OCI-M2 (cell line): ENCODE measurements at regions not wholly inside any gene's neighbourhood (a gene's known extent, or its start where the extent isn't known, plus 50 kb on each side); places are given as distances from the start of the nearest gene placed in this dataset.

Experiments
- DNase-seq: peaks from one replicate; lab custom pipeline; 2025; ENCODE audit not compliant: unreplicated experiment; lab: John Stamatoyannopoulos, UW

DNA sequence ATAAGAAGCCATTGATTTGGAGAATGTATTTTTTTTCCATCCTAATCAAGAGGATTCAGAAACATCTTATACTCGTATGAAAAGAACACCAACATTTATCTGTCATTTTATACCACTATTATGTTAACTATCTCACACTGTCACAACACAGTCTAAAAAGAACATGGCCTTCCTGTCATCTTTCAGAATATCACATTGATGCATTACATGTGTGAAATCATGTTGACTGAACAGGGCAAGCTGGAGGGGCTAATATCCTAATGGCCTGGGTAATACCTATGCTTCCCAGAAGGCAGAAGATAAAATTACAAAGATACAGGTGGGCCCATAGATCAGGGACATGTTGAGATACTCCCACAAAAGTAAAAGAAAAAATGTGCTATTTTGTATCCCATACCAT, 611.7 kb downstream of the STIM2 start:
- DNase-seq: no peak

DNA sequence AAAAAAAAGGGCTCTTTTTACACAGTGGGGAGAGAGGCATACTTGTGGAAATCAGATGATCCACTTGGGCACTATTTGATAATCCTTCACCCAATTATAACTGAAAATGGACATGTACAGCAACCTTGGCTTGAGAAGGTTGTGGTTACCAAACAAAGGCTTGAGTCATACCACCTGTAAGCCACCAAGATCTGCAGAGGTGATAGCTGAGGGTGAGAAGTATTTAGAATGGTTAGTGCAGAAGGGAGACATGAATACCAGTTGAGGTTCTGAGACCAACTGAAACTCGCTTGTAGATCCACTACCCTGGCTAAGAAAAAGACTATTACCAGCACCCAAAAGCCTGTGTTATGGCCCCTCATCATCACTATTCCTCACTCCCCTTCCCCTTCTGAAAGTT, 614.0 kb downstream of the STIM2 start:
- DNase-seq: no peak

DNA sequence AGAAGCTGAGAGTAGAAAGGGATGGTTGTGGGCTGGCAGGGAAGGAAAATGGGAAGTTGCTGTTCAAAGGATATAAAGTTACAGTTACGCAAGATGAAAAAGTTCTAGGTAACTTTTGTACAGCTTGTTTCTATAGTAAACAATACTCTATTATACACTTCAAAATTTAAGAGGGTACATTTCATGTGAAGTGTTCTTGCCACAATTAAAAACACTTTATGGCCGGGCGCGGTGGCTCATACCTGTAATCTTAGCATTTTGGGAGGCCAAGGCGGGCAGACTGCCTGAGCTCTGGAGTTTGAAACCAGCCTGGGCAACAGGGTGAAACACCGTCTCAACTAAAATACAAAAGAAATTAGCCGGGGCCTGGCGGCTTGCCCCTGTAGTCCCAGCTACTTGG, 623.6 kb downstream of the STIM2 start:
- no peak for DNase-seq

DNA sequence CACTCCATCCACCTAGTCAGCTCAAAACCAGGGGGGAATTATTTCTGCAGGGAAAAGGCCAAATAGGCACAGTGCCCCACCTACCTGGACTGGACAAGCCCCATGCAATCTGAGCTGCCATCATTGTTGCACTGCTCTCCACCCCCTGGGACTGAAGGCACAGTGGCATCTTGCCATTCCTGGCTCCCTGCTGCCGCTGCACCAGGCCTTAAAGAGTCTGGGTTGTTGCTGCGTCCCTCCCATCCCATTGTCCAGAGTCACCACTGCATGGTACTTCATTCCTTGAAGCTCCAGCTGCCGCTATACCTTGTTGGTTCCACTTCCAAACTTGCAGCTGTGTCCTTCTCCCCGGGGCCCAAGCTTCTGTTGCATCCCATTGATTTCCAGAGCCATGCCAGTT, 629.7 kb downstream of the STIM2 start:
- no peak for DNase-seq

DNA sequence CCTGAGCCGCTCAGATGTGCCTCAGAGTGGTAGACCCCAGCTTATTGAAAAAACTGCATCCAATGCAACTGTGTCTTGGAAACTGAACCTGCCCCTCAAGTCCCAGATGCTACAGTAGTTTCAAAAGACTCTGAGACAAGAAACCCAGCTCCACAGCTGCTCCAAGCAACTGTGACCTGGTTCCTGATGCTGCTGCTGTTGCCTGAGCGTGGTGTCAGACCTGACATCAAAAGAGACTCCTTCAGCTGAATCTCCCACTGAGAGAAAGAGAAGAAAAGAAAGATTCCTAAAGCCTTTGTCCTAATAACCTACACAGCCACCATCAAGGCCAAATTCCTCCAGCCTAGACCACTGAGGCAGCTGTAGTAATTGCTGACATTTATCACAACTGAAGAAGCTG, 630.1 kb downstream of the STIM2 start:
- DNase-seq: no peak

DNA sequence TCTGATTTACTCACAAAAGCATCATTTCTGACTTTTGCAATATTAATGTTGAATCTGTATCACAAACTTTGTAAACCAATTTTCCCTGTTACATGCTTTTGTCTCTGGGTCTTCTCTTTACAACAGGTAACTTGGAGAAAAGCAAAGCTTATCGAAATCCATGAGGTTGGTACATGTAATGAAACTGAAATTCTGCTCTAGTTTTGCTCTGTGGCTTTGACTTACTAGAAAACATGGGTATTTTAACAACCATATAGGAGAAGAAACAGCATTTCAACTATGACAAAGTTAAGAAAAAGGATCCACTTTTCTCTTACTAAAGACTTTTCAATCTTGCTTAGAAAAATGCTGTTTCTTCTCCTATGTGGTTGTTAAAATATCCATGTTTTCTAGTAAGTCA, 645.8 kb downstream of the STIM2 start:
- no peak for DNase-seq

DNA sequence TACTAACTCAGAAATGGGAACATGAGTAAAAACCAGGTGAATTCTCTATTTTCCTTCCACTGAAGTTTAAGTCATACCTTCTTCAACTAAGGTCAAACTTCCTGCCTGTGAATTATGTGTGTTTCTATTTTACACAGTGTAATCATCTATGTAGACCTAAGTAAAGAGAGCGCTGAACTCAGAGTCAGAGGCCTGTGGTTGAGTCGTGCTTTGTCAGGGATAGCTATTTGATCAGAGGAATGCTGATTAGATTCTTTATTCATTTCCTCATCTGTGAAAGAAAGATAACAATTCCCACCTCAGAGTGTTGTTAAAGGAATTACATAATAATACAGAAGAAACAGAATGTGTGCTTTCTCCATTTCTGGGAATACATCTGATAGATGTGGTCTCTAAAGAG, 654.1 kb downstream of the STIM2 start:
- DNase-seq: no peak

DNA sequence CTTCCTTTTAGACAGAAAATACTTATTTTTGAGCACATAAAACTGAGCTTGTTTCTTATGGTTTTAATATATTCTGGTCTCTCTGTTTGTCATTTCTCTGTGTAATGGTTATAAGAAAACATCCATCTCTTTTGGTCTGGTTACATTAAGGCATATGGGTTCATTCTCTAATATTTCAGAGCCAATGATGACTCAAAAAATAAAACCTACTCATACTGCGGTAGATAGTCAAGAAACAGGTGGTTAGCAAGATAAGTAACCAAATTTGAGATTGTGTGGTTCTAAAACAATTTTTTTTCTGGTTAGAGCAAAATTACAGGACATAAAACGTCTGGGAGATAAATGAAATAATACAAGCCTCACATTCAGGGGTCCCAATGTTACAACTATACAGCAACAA, 654.5 kb downstream of the STIM2 start:
- DNase-seq: no peak

DNA sequence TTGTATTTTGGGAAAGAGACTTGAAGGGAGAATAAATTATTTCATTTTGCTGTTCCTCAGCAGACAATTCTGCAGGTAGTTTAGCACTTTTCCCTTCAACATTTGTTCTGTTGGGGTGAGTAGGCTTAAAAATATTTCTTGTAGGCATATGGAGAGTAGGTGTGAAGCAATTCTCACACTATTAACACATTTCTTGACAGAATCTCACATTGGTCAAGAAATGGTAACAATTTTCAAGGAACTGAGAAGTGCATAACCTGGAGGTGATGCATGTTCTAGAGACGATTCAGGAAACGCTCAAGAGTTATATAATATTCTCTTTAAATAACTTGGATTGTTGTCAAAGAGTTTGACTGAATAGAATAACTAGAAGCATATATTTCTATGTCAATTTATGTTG, 658.2 kb downstream of the STIM2 start:
- DNase-seq: no peak

DNA sequence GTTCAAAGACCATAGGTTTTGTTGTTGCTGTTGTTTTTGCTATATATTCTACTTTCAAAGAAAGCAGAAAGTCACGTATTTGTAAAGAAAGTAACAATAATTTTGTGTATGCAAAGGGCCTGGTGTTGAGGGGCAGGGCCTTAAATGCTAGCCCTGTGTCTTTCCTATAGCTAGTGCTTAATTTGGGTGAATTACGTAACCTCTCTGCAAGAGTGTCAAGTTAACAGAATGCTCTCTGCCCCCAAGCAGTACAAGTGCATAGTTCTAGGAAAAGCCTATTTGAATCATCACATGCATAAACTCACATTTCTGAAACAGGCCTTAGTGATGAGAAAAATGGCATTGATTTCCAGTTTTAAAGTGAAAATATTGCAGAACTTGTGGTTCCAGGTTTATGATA, 663.6 kb downstream of the STIM2 start:
- no peak for DNase-seq

DNA sequence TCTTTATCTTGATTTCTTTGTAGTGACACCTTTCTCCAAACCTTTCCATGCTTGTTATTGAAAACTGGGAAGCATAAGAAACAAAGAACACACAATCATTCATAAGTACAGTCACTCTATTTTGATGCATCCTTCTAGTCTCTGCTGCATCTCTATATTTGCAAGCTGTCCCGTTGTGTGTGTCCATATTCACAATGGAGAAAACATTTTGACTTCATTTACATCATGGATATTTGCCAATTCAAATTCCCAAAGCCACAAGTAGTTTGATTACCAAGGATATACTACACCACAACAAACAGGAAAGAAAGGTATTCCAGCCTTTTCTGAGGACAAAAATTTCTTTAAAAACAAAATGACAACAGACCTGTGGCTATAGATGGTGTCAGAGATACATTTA, 673.8 kb downstream of the STIM2 start:
- no peak for DNase-seq

DNA sequence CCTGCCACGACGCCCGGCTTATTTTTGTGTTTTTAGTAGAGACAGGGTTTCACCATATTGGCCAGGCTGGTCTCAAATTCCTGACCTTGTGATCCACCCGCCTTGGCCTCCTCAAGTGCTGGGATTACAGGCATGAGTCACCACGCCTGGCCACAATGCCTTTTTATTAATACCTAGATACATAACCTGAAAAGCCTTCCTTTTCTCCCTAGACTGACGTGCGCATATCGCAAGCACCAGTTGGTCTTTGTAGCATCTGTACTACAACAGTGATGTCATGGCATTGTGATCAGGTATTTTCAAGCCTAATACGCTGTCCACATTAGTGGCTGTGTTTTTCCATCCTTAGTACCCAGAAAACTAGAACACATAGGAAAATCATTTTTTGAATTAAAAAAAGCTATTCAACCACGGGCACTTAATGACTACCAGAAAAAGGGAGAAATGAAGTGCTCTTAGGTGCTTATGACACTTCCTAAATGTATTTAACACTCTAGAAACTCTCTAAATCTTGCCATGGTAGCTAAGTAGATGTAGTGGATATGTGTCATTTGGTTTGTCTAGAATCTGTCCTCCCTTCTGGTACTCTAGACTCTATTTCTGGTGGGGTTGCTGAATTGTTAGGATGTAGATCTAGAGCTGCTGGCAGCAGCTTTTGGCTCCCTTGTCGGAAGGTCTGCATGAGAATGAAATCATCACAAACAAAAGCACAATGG, 707.8 kb downstream of the STIM2 start:
- DNase-seq: no peak

DNA sequence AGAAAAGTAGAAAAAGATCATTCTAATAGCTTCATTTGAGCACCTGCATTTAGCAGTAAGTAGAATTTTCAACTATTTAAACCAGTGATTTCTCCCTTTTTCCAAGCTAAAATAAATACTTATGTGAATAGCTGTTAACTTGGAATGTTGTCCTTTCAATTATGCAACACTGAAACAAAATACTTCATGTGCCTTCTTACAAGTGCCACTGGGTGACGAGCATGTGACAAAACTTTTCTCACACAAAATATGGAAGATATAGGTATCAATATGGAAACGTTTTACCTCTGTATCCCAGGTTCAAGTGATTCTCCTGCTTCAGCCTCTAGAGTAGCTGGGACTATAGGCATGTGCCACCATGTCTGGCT, 708.3 kb downstream of the STIM2 start:
- DNase-seq: no peak

DNA sequence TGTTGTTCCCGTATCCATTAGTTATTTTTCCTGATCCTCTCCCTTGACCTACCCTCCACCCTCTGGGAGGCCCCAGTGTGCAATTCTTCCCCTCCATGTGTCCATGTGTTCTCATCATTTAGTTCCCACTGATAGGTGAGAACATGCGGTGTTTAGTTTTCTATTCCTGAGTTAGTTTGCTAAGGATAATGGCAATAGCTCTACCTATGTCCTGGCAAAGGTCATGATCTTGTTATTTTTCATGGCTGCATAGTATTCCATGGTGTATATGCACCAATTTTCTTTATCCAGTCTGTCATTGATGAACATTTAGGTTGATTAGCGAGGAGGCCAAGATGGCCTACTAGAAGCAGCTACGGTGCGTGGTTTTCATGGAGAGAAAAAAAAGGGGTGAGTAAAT, 714.1 kb downstream of the STIM2 start:
- no peak for DNase-seq

DNA sequence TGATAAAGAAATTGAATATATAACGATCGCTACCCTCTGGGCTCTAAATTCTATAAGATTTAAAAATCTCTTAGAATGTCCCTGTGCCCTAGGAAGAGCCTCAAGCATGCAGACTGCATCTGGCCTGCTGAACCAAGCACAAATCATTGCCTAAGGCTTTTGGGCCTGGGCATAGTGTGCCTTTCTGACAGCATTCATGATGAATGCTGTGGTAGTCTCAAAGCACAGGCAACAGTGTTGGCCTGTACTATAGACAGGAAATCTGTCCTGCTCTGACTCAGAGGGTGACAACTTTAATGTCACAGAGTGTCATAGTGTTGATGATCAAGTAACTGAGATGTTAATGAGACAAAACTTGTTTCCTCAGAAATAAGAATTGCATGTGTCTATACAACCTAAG, 717.3 kb downstream of the STIM2 start:
- DNase-seq: no peak

DNA sequence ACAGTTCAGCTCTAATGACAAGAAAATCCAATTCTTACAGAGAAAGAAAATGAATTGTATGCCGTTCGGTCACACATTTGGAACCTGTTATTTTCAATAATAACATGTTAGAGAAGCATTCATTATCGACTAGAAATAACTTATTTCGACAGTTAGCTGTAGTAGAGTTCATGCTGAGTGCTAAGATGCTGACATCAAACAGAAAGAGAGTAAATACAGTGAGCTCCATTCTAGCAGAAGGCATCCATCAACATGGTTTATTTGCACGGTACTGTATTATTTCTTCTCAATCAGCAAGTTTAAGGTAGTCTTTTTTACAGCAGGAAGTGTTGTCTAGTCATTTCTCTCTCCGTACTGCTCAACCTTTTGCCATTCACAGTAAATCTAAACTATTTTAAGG, 732.1 kb downstream of the STIM2 start:
- DNase-seq: no peak

DNA sequence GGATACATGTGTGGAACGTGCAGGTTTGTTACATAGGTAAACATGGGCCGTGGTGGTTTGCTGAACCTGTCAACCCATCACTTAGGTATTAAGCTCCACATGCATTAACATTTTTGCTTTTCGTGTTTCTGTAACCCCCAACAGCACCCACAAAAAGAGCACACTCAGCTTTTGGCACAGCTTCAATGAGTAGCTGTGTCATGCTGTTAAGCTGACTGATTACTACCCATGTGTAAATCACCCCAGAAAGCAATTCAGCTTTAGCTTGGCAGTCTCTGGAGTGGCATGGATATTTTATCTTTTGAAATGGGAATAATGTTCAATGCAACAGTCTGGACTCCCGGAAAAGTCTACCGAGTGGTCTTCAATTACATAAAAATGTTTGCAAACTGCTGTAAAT, 734.3 kb downstream of the STIM2 start:
- no peak for DNase-seq

DNA sequence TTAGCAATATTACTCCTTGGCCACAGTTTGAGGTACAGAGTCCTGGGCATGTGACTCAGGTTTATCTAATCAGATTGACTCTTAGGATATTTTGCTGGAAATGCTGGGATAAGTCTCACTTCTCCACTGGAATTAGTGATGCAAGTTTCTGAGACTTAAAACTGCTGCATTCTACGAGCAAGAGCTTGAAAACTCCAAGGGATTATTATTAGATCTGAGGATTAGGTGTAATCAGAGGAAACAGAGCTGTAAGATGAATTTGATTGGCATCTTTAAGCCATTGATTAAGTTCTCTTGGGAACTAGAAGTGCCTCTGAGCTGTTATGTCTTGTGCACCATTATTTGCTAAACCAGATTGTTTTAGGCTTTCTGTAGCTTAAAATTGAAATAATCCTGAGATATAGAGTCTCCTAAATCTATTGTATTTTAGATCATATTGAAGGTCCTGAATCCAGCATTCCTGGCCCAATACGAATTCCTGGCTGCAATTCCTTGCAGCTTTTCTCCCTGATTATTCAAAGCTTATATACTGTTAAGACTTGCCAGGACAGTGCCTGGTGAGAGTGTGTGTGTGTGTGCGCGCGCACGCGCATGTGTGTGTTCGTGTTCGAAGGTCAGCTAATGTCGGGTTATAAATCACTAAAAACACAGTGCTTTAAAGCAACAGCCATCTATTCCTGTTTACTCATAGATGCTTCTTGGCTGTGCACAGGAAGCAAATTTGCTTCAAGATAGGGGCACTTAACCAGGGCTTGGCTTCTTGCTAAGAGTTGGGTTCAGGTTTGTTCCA, 735.1 kb downstream of the STIM2 start:
- no peak for DNase-seq

DNA sequence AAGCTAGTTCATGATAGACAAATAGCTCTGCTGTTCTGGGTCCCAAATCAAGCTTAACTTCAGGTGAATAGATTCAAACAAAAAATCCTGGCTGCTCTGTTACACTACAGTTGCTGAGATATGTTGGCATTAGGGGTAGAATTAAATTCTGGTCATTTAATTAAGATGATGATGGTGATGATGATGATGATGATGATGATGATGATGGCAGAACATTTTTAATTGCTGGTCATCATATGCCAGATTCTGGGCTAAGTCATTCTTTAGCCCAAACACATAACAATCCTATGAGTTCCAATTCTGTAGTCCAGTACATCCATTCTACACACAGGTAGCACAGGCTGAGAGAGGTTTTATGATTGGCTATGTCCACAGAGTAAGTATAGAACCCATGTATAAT, 741.5 kb downstream of the STIM2 start:
- no peak for DNase-seq

DNA sequence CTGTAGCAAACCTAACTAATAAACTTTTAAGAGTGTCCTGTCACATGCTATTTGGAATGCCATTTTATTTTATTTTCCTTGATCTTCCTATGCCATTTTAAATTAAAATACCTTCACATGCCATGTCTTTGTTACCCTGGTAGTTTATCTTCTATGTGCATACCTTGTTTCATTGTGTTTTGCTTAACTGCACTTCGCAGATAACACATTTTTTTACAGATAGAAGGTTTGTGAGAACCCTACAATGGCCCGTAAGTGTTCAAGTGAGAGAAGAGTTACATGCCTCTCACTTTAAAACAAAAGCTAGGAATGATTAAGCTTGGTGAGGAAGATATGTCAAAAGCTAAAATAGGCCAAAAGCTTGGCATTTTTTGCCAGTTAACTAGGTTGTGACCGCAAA, 744.1 kb downstream of the STIM2 start:
- DNase-seq: no peak

DNA sequence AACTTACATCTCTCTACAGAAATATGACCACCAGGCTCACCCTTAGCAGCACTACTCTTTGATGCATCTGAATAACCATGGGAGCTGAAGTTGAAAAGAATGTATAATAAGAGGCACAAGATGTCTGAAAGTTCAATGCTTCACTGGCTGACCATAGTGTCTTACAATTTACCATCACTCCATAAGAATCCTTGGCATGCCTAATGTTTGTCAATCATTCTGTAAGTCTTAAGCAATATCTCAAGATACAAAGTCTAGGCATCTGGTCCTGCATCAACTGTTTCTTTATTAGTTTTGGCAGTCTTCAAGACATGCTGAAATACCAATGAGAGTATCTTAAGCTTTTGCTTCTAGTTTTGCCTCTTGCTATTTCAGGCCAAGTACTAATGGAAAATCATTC, 755.5 kb downstream of the STIM2 start:
- no peak for DNase-seq

DNA sequence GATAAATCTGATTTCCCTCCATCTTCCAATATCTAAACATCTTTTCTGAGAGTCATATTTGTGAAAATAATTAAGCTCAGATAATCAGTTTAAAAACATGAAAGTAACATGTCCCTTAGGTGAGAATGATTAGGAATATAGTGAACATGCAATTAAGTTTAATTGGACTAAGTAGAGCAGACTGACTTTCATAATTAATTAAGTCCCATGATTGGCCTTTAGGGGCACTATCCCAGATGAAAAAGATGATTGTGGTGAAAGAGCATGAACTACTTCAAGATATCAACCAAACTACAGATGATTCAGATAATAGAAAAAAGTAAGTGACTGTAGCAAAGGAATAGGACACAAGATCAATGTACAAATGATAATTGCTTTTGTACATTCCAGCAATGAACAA, 758.8 kb downstream of the STIM2 start:
- no peak for DNase-seq

DNA sequence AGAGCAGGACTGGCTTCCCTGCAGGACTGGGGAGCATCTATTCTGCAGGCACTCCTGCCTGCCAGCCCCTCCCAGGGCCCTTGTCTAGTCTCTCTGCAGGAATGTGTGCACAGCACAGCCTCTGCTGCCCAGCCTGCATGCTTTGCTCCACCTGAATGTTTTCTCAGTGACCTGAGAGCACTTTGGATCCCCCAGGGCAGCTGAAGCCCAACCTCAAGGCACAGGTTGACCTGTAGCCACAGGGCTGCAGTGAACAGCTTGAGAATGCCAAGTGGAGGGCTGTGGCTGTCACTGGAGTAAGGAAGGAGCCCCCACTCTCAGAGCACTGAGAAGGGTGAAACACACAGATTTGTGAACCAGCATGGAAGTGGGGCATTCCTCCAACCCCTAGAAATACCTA, 760.2 kb downstream of the STIM2 start:
- no peak for DNase-seq
